Loucy (cell line): ENCODE measurements at regions not wholly inside any gene's neighbourhood (a gene's known extent, or its start where the extent isn't known, plus 50 kb on each side); places are given as distances from the start of the nearest gene placed in this dataset.

ENCODE experiments used
- H2AFZ ChIP-seq: fragments of 200-600 bp; sonication (generic); 2 replicates; pipeline ENCODE4 v1.6.0; 2016; ENCODE audit warnings: antibody characterized with exemption, mild to moderate bottlenecking, low read length, moderate library complexity
- H3F3A ChIP-seq: fragments of 200-600 bp; 2 replicates; pipeline ENCODE4 v1.6.0; 2016; ENCODE audit warnings: antibody characterized with exemption, low read depth, mild to moderate bottlenecking
- H3K27me3 ChIP-seq: fragments of 200-600 bp; sonication (generic); 2 replicates; pipeline ENCODE4 v1.6.1; 2014; ENCODE audit warnings: low read length, mild to moderate bottlenecking; ENCODE audit not compliant: insufficient read depth, poor library complexity, severe bottlenecking
- H3K36me3 ChIP-seq: fragments of 200-600 bp; sonication (generic); 2 replicates; pipeline ENCODE4 v1.6.1; 2016; ENCODE audit warnings: low read length; ENCODE audit not compliant: insufficient read depth
- H3K4me1 ChIP-seq: fragments of 200-600 bp; sonication (generic); 2 replicates; pipeline ENCODE4 v1.5.1; 2014; ENCODE audit warnings: low read length, mild to moderate bottlenecking; ENCODE audit not compliant: insufficient read depth, poor library complexity, severe bottlenecking
- H3K4me2 ChIP-seq: fragments of 200-600 bp; sonication (generic); 2 replicates; pipeline ENCODE4 v1.6.0; 2014; ENCODE audit warnings: antibody characterized with exemption, low read length, low read depth, mild to moderate bottlenecking; ENCODE audit not compliant: poor library complexity, severe bottlenecking
- H3K4me3 ChIP-seq: fragments of 200-600 bp; sonication (generic); 2 replicates; pipeline ENCODE4 v1.5.1; 2014; ENCODE audit warnings: low read length, mild to moderate bottlenecking, mixed read lengths; ENCODE audit not compliant: poor library complexity, severe bottlenecking
- H3K79me2 ChIP-seq: fragments of 200-600 bp; sonication (generic); 2 replicates; pipeline ENCODE4 v1.6.1; 2014; ENCODE audit warnings: low read length; ENCODE audit not compliant: insufficient read depth
- H3K9ac ChIP-seq: fragments of 200-600 bp; sonication (generic); 2 replicates; pipeline ENCODE4 v1.6.0; 2014; ENCODE audit warnings: mild to moderate bottlenecking, low read depth, low read length, moderate library complexity; ENCODE audit not compliant: poor library complexity, severe bottlenecking
- H3K9me2 ChIP-seq: fragments of 200-600 bp; sonication (generic); replicated peaks from 2 replicates; pipeline ENCODE4 v1.6.1; 2016; ENCODE audit warnings: low read depth, low read length, mixed read lengths
- H3K9me3 ChIP-seq: fragments of 200-600 bp; sonication (generic); 2 replicates; pipeline ENCODE4 v1.6.1; 2014; ENCODE audit warnings: mild to moderate bottlenecking, antibody characterized with exemption, low read length, low read depth; ENCODE audit not compliant: insufficient read depth
- H4K20me1 ChIP-seq: fragments of 200-600 bp; sonication (generic); 2 replicates; pipeline ENCODE4 v1.6.0; 2014; ENCODE audit warnings: antibody characterized with exemption, low read length, mild to moderate bottlenecking; ENCODE audit not compliant: insufficient read depth, poor library complexity, severe bottlenecking
- EZH2phosphoT487 ChIP-seq: fragments of 200-600 bp; IDR thresholded peaks from 2 replicates; pipeline ENCODE4 v1.6.1; 2018; ENCODE audit warnings: antibody characterized with exemption, mild to moderate bottlenecking, moderate library complexity, borderline replicate concordance
- TF ChIP-seq, protein P1 (sequence below): fragments of 200-600 bp; sonication (generic); conservative IDR thresholded peaks from 2 replicates; pipeline ENCODE4 v1.5.1; 2014; ENCODE audit warnings: mild to moderate bottlenecking, antibody characterized with exemption, low read length

DNA sequence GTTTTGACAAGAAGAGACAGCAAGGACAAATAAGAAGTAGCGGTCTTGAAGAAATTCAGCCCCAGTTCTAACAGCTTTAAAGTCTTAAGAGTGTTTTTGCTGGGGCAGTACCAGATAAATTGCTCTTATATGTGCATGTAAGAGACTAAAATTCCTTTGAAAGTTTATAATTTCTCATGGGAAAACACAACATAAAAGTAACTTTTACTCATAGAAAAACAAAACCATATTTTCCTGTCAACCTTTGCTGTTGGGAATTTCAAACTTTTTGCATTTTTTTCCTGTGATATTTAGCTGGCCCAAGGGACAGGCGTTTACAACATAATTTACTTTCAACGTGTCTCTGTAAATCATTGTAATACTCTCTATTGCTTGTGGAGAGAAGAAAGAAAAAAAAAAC is 767.8 kb upstream of the ZEB2 start:
- Histone ChIP-seq H3K79me2 (no peaks in the 10 kb centered on the region), H3K9me2 (no peaks in the 10 kb centered on the region), H3F3A (no peaks in the 10 kb centered on the region), H3K9me3 (no peaks in the 10 kb centered on the region), H3K27me3 (peaks cover 9% of the 10 kb centered on the region), H3K36me3 (no peaks in the 10 kb centered on the region), H3K4me2 (no peak overlapping the region), H3K9ac (no peak overlapping the region), H4K20me1 (no peaks in the 10 kb centered on the region), H3K4me3 (no peak overlapping the region), H2AFZ (no peak overlapping the region), H3K4me1 (peaks cover 14% of the 10 kb centered on the region)
- TF ChIP-seq, protein P1, sequence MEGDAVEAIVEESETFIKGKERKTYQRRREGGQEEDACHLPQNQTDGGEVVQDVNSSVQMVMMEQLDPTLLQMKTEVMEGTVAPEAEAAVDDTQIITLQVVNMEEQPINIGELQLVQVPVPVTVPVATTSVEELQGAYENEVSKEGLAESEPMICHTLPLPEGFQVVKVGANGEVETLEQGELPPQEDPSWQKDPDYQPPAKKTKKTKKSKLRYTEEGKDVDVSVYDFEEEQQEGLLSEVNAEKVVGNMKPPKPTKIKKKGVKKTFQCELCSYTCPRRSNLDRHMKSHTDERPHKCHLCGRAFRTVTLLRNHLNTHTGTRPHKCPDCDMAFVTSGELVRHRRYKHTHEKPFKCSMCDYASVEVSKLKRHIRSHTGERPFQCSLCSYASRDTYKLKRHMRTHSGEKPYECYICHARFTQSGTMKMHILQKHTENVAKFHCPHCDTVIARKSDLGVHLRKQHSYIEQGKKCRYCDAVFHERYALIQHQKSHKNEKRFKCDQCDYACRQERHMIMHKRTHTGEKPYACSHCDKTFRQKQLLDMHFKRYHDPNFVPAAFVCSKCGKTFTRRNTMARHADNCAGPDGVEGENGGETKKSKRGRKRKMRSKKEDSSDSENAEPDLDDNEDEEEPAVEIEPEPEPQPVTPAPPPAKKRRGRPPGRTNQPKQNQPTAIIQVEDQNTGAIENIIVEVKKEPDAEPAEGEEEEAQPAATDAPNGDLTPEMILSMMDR: no peak

GRCh38 chr2:145286716-145287275 is 766.9 kb upstream of the ZEB2 start:
- H3K27me3 ChIP-seq: peaks cover 9% of the 10 kb centered on the region
- no peaks in the 10 kb centered on the region for H3K9me3 ChIP-seq
- no peak overlapping the region for H2AFZ ChIP-seq
- no peak overlapping the region for H3K9ac ChIP-seq
- no peak overlapping the region for H3K4me2 ChIP-seq
- peaks cover 14% of the 10 kb centered on the region for H3K4me1 ChIP-seq
- no peaks in the 10 kb centered on the region for H3K36me3 ChIP-seq
- no peaks in the 10 kb centered on the region for H3F3A ChIP-seq
- no peaks in the 10 kb centered on the region for H4K20me1 ChIP-seq
- no peaks in the 10 kb centered on the region for H3K9me2 ChIP-seq
- H3K79me2 ChIP-seq: no peaks in the 10 kb centered on the region
- TF ChIP-seq EZH2phosphoT487: no peak
- TF ChIP-seq, protein P1: no peak
- no peak overlapping the region for H3K4me3 ChIP-seq

GRCh38 chr2:145284551-145284950 is 764.6 kb upstream of the ZEB2 start:
- H4K20me1 ChIP-seq: no peaks in the 10 kb centered on the region
- no peaks in the 10 kb centered on the region for H3K9me2 ChIP-seq
- H3K79me2 ChIP-seq: no peaks in the 10 kb centered on the region
- no peak overlapping the region for H2AFZ ChIP-seq
- no peaks in the 10 kb centered on the region for H3F3A ChIP-seq
- H3K36me3 ChIP-seq: no peaks in the 10 kb centered on the region
- H3K4me2 ChIP-seq: no peak overlapping the region
- peaks cover 9% of the 10 kb centered on the region for H3K27me3 ChIP-seq
- peaks cover 14% of the 10 kb centered on the region for H3K4me1 ChIP-seq
- no peak overlapping the region for H3K9ac ChIP-seq
- TF ChIP-seq, protein P1: no peak
- no peak for TF ChIP-seq EZH2phosphoT487
- H3K4me3 ChIP-seq: no peak overlapping the region
- H3K9me3 ChIP-seq: no peaks in the 10 kb centered on the region
